Epithelial cell of esophagus (primary cell): ENCODE measurements at regions not wholly inside any gene's neighbourhood (a gene's known extent, or its start where the extent isn't known, plus 50 kb on each side); places are given as distances from the start of the nearest gene placed in this dataset.

Source experiments
- DNase-seq: peaks from one replicate; pipeline ENCODE4 v3.0.0; 2010; ENCODE audit warnings: low read depth
- H3K4me3 ChIP-seq: 2 replicates; pipeline ENCODE4 v1.5.1; 2011; ENCODE audit warnings: mild to moderate bottlenecking, low read length, control low read depth
- CTCF ChIP-seq: IDR thresholded peaks from 2 replicates; pipeline ENCODE4 v1.5.1; 2011; ENCODE audit warnings: low read depth, mild to moderate bottlenecking, low read length, control low read depth, inconsistent platforms; ENCODE audit not compliant: insufficient read depth; ENCODE audit errors: missing control alignments

GRCh38 chr3:174346571-174346970 lies 512.6 kb upstream of the NAALADL2 start:
- no peak overlapping the region for H3K4me3 ChIP-seq
- TF ChIP-seq CTCF: no peak
- DNase-seq: no peak

- TF ChIP-seq CTCF: no peak
- no peak for DNase-seq
- H3K4me3 ChIP-seq: no peak overlapping the region
Observed at GRCh38 chr3:174347474-174348138, 511.5 kb upstream of the NAALADL2 start.

- no peak for DNase-seq
- H3K4me3 ChIP-seq: no peak overlapping the region
- TF ChIP-seq CTCF: no peak
Observed at GRCh38 chr3:174352227-174352626, 506.9 kb upstream of the NAALADL2 start.

GRCh38 chr3:174355505-174355904 lies 503.6 kb upstream of the NAALADL2 start:
- no peak overlapping the region for H3K4me3 ChIP-seq
- TF ChIP-seq CTCF: peak; percentile 26
- DNase-seq: peak; percentile 45

GRCh38 chr3:174356596-174356995 lies 502.5 kb upstream of the NAALADL2 start:
- TF ChIP-seq CTCF: no peak
- no peak for DNase-seq
- no peak overlapping the region for H3K4me3 ChIP-seq

- no peak overlapping the region for H3K4me3 ChIP-seq
- no peak for TF ChIP-seq CTCF
- no peak for DNase-seq
Observed at GRCh38 chr3:174358252-174358651, 500.9 kb upstream of the NAALADL2 start.

GRCh38 chr3:174362556-174362955 lies 496.6 kb upstream of the NAALADL2 start:
- TF ChIP-seq CTCF: no peak
- H3K4me3 ChIP-seq: no peak overlapping the region
- DNase-seq: no peak
